ENCODE measurements at regions not wholly inside any gene's neighbourhood (a gene's known extent, or its start where the extent isn't known, plus 50 kb on each side); places are given as distances from the start of the nearest gene placed in this dataset.

DNA sequence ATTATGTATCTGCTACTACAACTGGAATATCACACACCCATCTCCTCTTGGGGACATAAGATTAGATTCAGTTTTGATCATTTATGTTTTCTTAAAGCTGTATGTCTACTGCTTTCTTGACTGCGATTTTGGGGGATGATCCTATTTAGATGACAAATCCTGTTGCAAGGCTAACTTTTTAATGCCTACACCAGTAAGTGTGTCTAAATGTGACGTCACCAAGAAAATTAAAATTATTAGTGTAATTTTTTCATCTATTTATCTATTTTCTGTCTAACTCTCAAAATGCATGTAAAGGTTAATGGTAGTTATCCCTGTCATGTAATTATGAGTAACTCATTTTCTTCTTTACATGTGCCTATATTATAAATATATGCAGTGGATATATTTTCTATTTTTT lies 170.9 kb upstream of the PPFIA2 start:
- Mint-ChIP-seq H3K27ac (no peak overlapping the region), H3K27me3 (no peaks in the 10 kb centered on the region), H3K36me3 (peaks cover 2% of the 10 kb centered on the region), H3K4me3 (no peak overlapping the region), H3K4me1 (ENCODE audit: low read depth) (no peaks in the 10 kb centered on the region), H3K9me3 (ENCODE audit: low read depth) (no peaks in the 10 kb centered on the region)

DNA sequence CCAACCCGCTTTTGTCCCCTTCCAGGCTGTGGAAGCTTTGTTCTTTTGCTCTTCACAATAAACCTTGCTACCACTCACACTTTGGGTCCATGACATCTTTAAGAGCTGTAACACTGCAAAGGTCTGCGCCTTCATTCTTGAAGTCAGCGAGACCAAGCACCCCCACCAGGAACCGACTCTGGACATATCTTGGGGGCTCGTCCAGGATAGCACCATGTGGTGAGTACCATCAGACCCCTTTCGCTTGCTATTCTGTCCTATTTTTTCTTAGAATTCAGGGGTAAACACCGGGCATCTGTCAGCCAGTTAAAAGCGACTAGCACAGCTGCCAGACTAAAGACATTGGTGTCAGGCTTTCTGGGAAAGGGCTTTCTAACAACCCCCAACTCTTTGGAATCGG lies 137.6 kb upstream of the PPFIA2 start:
- no peaks in the 10 kb centered on the region for H3K4me1 Mint-ChIP-seq (ENCODE audit: low read depth)
- no peak overlapping the region for H3K4me3 Mint-ChIP-seq
- peaks cover 9% of the 10 kb centered on the region for H3K36me3 Mint-ChIP-seq
- no peaks in the 10 kb centered on the region for H3K27me3 Mint-ChIP-seq
- H3K9me3 Mint-ChIP-seq (ENCODE audit: low read depth), result peaks cover 18% of the 10 kb centered on the region
- H3K27ac Mint-ChIP-seq, result no peak overlapping the region

DNA sequence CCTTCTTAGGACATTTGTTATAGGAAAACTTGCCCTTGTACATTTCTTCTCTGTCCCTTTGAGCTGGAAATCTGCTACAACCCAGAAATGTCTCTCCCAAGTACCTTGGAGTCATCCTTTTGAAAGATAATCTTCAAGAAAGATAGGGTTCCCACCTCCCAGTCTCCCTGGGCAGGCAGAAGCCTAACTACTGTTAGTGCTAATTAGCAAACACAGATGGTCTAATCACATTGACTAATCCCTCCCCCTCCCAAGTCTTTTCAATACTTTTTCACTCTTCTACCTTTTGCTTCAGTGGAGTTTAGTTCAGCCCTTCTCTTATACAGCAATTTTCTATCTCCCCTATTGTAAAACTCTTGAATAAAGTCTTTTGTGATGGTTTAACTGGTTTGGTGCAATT lies 129.8 kb upstream of the PPFIA2 start:
- no peak overlapping the region for H3K27ac Mint-ChIP-seq

DNA sequence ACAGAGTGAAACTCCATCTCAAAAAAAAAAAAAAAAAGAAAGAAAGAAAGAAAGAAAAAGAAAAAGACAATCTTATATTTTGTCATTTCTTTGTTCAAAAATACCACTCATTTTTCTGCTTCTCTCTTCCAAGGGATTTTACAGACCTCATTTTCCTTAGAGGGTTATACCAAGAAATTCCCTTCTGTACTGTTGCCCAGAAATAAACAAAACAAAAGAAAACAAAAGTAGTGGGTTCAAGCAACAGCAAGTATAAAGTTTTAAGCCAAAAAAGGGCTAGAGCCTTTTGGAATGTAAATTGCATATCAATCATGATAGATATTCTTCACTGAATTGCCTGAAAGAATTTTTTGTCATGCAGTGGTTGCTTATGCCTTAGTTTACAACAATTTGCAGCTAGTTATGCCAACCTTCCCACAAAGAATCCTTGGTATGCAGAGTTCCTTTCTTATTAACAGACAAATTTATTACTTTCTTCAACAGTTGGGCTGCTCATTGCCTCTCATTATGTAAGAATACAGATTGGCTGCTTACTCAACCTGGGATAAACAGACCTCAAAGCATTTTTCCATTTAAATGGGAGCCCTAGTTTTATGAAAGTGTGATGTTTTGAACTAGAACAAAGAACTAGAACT lies 129.1 kb upstream of the PPFIA2 start:
- H3K4me3 Mint-ChIP-seq, result no peak overlapping the region
- no peaks in the 10 kb centered on the region for H3K9me3 Mint-ChIP-seq (ENCODE audit: low read depth)
- H3K27ac Mint-ChIP-seq, result no peak overlapping the region
- no peaks in the 10 kb centered on the region for H3K27me3 Mint-ChIP-seq
- no peaks in the 10 kb centered on the region for H3K36me3 Mint-ChIP-seq
- no peaks in the 10 kb centered on the region for H3K4me1 Mint-ChIP-seq (ENCODE audit: low read depth)

More for the DNA sequence above, 129.8 kb upstream of the PPFIA2 start:
- Mint-ChIP-seq H3K36me3 (no peaks in the 10 kb centered on the region), H3K27me3 (no peaks in the 10 kb centered on the region), H3K4me3 (no peak overlapping the region), H3K4me1 (ENCODE audit: low read depth) (no peaks in the 10 kb centered on the region), H3K9me3 (ENCODE audit: low read depth) (no peaks in the 10 kb centered on the region)

DNA sequence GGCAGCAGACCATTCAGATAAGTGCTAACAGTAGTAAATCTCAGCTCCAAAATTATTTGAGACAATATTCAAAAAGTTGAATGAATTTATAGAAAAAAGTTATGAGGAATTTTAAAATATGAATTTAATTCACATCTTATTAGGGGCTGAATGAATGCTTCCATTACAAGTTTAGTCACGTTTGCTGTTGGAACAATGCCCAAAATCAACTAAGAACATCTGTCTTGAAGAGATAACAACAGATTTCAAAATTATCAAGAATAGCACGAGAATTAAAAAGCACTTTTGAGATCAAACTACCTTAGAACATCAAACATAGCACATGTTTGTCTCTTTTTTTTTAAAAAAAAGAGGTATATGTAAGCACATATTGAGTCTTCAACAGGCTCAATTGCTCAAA lies 115.4 kb upstream of the PPFIA2 start:
- no peak overlapping the region for H3K4me3 Mint-ChIP-seq
- no peaks in the 10 kb centered on the region for H3K9me3 Mint-ChIP-seq (ENCODE audit: low read depth)
- H3K4me1 Mint-ChIP-seq (ENCODE audit: low read depth), result peaks cover 2% of the 10 kb centered on the region
- no peaks in the 10 kb centered on the region for H3K27me3 Mint-ChIP-seq
- no peak overlapping the region for H3K27ac Mint-ChIP-seq
- H3K36me3 Mint-ChIP-seq, result no peaks in the 10 kb centered on the region

DNA sequence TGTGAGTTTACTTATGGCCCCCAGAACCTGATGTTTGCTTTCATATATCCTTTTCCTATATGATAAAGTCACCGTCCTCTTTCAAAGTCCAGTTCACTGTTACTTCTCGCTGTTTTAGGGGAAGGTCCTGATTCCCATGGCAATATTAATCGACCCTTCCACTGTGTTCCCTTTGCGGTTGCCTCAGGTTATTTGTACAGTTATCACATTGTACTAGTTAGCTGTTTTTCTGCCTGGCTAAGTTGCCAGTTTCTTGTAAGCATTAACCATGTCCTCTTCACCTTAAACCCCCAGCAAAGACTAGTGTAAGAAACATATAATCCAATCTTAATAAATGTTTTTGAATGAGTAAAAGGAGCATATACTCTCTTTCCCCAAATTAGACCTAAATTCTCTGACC lies 115.0 kb upstream of the PPFIA2 start:
- Mint-ChIP-seq H3K36me3 (no peaks in the 10 kb centered on the region), H3K4me1 (ENCODE audit: low read depth) (peaks cover 2% of the 10 kb centered on the region), H3K9me3 (ENCODE audit: low read depth) (no peaks in the 10 kb centered on the region), H3K27me3 (no peaks in the 10 kb centered on the region), H3K27ac (no peak overlapping the region), H3K4me3 (no peak overlapping the region)

DNA sequence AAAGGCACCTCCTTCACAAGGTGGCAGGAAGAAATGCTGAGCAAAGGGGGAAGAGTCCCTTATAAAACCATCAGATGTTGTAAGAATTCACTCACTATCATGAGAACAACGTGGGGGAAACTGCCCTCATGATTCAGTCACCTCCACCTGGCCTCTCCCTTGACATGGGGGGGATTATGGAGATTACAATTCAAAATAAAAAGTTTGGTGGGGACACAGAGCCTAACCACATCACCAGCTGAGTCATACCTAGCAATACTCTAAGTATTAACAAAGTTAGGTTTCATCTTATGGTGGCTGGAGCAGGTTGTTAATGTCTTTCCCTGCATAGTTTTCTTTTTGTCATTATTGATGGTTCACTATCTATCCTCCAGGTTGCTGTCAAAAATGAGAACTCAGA lies 113.2 kb upstream of the PPFIA2 start:
- no peak overlapping the region for H3K4me3 Mint-ChIP-seq
- H3K27me3 Mint-ChIP-seq, result no peaks in the 10 kb centered on the region
- peaks cover 2% of the 10 kb centered on the region for H3K4me1 Mint-ChIP-seq (ENCODE audit: low read depth)
- no peaks in the 10 kb centered on the region for H3K36me3 Mint-ChIP-seq
- no peak overlapping the region for H3K27ac Mint-ChIP-seq
- H3K9me3 Mint-ChIP-seq (ENCODE audit: low read depth), result no peaks in the 10 kb centered on the region

DNA sequence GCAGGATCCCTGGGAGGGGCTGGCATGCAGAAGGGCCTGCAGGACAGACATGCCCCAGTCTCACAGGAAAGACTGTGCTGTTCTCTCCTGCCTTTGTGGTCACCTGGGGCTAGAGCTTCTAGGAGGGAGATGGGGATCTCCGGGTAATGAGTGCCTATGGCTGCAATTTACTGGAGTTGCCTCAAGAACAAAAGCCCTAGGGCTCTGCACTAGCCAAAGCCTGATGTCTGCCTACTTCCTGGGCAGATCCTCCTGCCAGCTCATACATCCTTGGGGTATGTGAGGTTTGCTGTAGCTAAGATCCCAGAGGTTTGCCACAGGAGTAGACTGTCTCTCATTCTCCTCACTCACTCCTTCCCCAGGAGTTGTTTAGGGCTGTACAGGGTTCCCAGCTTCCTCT lies 106.9 kb upstream of the PPFIA2 start:
- Mint-ChIP-seq H3K4me3 (no peak overlapping the region), H3K27ac (no peak overlapping the region), H3K9me3 (ENCODE audit: low read depth) (no peaks in the 10 kb centered on the region), H3K4me1 (ENCODE audit: low read depth) (no peaks in the 10 kb centered on the region), H3K27me3 (no peaks in the 10 kb centered on the region), H3K36me3 (no peaks in the 10 kb centered on the region)

DNA sequence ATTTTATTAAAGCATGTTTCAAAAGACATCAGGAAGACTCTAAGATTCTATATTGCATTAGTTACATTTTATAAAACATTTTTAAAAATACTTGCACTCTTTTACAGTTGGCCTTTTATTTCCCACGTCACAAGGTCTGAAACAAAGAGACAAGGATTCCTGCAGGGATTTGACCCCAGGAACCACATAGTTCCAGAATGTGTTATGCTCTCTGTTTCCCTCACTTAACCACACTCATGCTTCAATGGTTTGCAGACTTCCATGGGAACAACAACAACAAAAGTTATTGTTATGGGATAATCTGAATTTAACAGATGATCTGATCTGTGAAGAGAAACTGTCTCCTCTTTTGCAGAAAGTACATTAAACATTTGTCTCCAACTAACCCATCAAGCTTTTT lies 104.3 kb upstream of the PPFIA2 start:
- Mint-ChIP-seq H3K27ac (no peak overlapping the region), H3K36me3 (no peaks in the 10 kb centered on the region), H3K4me1 (ENCODE audit: low read depth) (peaks cover 3% of the 10 kb centered on the region), H3K9me3 (ENCODE audit: low read depth) (no peaks in the 10 kb centered on the region), H3K4me3 (no peak overlapping the region), H3K27me3 (no peaks in the 10 kb centered on the region)

DNA sequence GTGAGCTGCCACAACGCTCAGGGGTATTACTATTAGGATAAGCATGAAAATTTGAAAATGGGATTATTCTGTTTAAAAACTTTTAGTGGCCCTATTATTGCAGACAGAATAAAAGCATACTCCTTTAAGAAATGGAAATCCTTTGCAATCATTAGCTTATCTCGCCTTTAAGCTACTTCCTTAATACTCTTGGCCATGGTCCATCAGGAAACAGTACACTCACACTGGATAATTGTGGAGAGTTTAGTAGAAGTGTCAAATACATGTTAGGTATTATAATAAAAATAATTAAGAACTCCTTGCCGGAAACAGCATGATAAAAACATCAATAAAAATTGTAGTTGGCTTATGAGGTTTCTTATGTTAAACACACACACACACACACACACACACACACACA lies 100.4 kb upstream of the PPFIA2 start:
- H3K4me3 Mint-ChIP-seq, result no peak overlapping the region
- H3K9me3 Mint-ChIP-seq (ENCODE audit: low read depth), result peaks cover 3% of the 10 kb centered on the region
- peaks cover 3% of the 10 kb centered on the region for H3K4me1 Mint-ChIP-seq (ENCODE audit: low read depth)
- H3K27me3 Mint-ChIP-seq, result peaks cover 2% of the 10 kb centered on the region
- no peak overlapping the region for H3K27ac Mint-ChIP-seq
- no peaks in the 10 kb centered on the region for H3K36me3 Mint-ChIP-seq

DNA sequence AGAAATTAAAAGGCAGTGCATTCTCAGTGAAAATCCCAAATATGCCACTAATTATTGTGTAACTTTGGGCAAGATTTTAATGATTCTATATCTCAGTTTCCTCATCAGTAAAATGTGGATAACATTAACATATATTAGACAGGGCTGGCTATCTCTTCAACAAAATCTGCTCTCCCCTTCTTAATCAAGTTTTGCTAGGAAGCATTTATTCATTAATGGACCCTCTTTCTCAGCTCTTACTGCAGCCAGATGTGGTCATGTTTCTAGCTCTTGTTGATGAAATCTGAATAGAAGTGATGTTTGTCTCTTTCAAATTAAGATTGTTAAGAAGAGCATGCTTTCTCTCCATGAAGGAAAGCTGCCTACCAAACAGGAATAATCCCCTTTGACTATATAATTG lies 84.4 kb upstream of the PPFIA2 start:
- no peaks in the 10 kb centered on the region for H3K4me1 Mint-ChIP-seq (ENCODE audit: low read depth)
- no peaks in the 10 kb centered on the region for H3K27me3 Mint-ChIP-seq
- no peaks in the 10 kb centered on the region for H3K9me3 Mint-ChIP-seq (ENCODE audit: low read depth)
- no peak overlapping the region for H3K27ac Mint-ChIP-seq
- no peak overlapping the region for H3K4me3 Mint-ChIP-seq
- no peaks in the 10 kb centered on the region for H3K36me3 Mint-ChIP-seq

DNA sequence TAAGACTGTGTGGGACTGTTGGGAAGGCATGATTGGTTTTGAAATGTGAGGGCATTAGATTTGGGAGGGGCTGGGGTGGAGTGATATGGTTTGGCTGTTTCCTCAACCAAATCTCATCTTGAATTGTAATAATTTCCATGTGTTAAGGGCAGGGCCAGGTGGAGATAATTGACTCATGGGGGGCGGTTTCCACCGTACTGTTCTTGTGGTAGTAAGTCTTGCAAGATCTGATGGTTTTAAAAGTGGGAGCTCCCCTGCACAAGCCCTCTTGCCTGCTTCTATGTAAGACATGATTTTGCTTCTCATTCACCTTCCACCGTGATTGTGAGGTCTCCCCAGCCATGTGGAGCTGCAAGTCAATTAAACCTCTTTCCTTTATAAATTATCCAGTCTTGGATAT lies 76.6 kb upstream of the PPFIA2 start:
- H3K4me1 Mint-ChIP-seq (ENCODE audit: low read depth), result peaks cover 5% of the 10 kb centered on the region
- no peaks in the 10 kb centered on the region for H3K36me3 Mint-ChIP-seq
- H3K27ac Mint-ChIP-seq, result peak overlapping the region; percentile 3
- no peaks in the 10 kb centered on the region for H3K9me3 Mint-ChIP-seq (ENCODE audit: low read depth)
- H3K27me3 Mint-ChIP-seq, result no peaks in the 10 kb centered on the region
- no peak overlapping the region for H3K4me3 Mint-ChIP-seq

DNA sequence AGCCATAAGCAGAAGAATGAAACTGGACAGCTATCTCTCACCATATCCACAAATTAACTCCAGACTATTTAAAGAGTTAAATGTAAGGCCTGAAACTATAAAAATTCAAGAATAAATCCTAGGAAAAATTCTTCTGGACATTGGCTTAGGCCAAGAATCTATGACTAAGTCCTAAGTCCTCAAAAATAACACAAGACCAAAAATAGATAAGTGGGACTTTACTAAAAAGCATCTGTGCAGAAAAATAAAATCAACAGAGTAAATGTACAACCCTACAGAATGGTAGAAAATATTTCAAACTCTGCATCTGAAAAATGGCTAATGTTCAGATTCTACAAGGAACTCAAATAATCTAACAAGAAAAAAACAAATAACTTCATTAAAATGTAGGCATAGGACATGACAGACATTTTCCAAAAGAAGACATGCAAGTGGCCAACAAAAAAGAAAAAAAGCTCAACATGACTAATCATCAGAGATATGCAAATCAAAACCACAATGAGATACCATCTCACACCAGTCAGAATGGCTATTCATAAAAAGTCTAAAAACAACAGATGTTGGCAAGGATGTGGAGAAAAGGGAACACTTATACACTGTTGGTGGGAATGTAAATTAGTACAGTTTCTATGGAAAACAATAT lies 61.0 kb upstream of the PPFIA2 start:
- Mint-ChIP-seq H3K36me3 (no peaks in the 10 kb centered on the region), H3K27ac (no peak overlapping the region), H3K9me3 (ENCODE audit: low read depth) (no peaks in the 10 kb centered on the region), H3K4me3 (no peak overlapping the region), H3K27me3 (no peaks in the 10 kb centered on the region), H3K4me1 (ENCODE audit: low read depth) (peaks cover 12% of the 10 kb centered on the region)

DNA sequence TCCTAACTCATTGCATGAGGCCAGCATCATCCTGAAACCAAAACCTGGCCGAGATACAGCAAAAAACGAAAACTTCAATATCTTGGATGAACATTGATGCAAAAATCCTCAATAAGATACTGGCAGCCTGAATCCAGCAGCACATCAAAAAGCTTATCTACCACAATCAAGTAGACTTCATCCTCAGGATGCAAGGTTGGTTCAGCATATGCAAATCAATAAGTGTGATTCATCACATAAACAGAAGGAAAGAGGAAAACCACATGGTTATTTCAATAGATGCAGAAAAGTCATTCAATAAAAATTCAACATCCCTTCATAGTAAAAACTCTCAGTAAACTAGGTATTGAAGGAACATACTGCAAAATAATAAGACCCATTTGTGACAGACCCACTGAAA lies 56.5 kb upstream of the PPFIA2 start:
- peaks cover 11% of the 10 kb centered on the region for H3K4me1 Mint-ChIP-seq (ENCODE audit: low read depth)
- H3K36me3 Mint-ChIP-seq, result no peaks in the 10 kb centered on the region
- H3K4me3 Mint-ChIP-seq, result no peak overlapping the region
- peaks cover 4% of the 10 kb centered on the region for H3K27me3 Mint-ChIP-seq
- H3K9me3 Mint-ChIP-seq (ENCODE audit: low read depth), result no peaks in the 10 kb centered on the region
- H3K27ac Mint-ChIP-seq, result no peak overlapping the region

DNA sequence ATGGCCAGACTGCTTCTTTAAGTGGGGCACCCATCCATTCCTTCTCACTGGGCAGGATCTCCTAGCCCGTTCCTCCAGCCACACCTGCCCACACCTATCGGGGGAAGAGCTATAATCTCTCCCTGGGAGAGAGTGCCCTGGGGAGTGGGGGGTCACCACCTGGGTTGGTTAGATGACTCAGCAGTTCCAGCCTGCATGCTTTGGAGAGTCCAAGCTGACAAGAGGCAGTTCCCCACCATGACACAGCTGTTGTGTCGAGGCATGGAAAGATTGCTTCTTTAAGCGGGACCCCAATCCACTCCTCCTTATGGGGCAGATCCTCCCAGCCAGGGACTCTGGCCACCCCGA lies 52.6 kb upstream of the PPFIA2 start:
- Mint-ChIP-seq H3K9me3 (ENCODE audit: low read depth) (no peaks in the 10 kb centered on the region), H3K27me3 (peaks cover 4% of the 10 kb centered on the region), H3K4me3 (no peak overlapping the region), H3K27ac (no peak overlapping the region), H3K4me1 (ENCODE audit: low read depth) (peaks cover 16% of the 10 kb centered on the region), H3K36me3 (no peaks in the 10 kb centered on the region)

DNA sequence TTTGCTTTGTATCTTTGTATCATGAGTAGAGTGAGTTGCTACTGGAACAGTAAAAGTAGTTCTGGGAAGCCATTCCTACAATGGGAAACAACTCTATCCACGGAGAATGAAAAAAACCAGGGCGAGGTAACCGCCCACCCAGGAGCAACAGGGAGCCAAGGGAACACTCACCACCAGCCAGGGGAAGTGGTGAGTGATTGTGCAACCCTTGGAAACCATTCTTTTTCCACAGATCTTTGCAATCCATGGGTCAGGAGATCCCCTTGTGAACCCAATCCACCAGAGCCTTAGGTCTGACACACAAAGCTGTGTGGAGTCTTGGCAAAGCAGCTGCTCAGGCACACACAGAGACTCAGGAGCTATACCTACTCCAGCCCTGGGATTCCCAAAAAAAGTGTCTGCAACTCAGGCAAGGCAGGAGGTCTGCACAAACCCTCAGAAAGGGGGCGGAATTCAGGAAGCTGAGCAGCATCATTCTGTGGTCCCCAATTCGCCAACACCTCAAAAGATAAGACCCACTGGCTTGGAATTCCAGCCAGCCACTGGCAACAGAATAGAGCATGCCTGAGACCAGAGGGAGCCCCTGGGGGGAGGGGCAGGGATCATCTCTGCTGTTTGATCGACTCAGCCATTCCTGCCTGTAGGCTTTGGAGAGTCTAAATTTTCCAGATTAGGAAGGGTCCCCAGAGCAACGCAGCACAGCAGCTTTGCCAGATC lies 52.1 kb upstream of the PPFIA2 start:
- Mint-ChIP-seq H3K4me3 (no peak overlapping the region), H3K4me1 (ENCODE audit: low read depth) (peaks cover 16% of the 10 kb centered on the region), H3K36me3 (no peaks in the 10 kb centered on the region), H3K9me3 (ENCODE audit: low read depth) (no peaks in the 10 kb centered on the region), H3K27me3 (peaks cover 4% of the 10 kb centered on the region), H3K27ac (no peak overlapping the region)

Data from activated naive CD8-positive, alpha-beta T cell (primary cell).